ENCODE measurements at regions not wholly inside any gene's neighbourhood (a gene's known extent, or its start where the extent isn't known, plus 50 kb on each side); places are given as distances from the start of the nearest gene placed in this dataset.

DNA sequence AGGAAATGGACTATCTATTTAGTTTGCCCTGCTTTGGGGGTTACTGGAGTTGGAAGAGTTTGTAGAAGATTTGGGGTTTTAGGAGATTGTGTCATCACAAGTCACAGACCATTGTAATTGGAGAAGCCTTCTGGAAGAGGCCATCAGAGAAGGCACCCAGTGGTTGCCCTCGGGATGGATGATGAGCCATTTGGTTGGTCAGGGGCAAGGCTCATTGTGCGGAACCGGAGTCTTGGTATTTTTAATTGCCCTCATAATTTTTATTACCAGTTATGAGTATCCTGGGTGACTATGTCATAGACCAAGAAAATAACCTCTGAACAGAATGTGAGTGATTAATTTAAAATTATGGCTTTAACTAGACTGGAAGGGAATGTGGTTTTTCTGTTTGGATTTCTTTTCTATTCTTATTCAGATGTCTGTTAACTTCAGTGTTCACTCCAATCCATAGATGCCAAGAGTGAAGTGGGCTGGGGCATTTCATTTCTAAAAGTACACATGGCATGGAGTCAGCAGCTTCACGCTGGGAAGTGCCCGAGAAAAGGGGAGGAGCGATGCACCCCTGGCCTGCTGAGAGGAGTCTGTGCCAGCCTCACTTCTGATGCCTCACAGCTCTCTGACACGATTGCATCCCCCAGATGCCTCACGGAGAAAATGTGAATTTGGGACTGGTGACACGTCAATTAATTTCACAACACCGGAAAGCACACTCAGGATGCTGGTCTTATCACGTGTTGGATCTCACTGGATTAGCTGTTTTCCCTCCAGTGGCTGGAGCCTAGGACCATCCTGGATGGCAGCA, 225.6 kb upstream of the IGFBP3 start:
- DNase-seq, result no peak

DNA sequence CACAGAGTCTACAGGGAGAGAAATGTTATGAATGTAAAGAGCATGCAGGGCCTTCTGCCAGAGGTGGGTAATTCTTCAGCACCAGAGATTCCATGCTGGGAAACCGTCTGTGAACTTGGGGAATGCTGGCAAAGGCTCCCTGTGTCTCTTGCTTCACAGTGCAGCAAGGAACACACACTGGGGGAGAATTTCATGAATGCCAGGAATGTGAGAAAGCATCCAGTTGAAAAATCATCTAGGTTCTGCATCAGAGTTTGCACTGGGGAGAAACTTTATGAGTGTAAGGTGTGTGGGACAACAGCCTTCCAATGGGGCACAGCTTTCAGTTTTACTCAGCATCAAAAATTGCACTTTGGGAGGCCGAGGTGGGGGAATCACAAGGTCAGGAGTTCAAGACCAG, 224.3 kb upstream of the IGFBP3 start:
- no peak for DNase-seq

DNA sequence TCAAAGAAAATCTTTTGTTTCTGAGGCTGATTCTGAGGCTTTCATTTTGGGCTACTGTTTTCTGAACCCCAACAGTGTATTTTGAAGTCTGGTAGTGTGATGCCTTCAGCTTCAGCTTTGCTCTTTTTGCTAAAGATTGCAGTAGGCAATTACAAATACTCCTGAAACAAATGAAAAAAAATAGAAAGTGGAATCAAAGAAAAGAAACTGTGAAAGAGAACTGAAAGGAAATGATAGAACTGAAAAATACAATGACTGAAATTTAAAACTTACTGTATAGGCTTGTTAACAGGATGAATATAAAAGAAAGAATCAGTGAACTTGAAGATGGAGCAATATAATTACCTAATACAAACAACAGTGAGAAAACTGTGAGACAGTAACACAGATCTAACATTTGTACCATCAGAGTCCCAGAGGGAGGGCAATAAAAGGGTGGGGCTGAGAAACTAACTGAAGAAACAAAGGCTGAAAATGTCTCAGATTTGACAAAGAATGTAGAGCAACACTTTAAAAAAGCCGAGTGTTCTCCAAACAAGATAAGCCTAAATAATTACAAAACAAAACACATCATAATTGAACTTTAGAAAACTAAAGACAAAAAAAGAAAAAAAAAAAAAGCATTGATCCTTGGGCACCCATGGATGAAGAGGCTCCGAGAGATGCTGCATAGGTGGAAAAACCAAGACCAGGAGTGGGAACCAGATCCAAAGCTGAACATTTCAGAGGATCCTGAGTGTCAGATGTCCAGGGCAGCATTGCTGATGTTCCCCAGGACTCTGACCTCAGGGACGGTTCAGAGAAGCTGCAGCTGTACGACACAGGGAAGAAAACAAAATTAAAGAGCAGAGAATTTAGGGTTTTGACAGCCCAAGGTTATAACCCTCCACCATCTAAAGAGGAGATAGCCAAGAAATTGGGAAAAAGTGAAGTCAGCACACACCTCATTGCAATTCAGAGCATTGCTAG, 223.2 kb upstream of the IGFBP3 start:
- no peak for DNase-seq

DNA sequence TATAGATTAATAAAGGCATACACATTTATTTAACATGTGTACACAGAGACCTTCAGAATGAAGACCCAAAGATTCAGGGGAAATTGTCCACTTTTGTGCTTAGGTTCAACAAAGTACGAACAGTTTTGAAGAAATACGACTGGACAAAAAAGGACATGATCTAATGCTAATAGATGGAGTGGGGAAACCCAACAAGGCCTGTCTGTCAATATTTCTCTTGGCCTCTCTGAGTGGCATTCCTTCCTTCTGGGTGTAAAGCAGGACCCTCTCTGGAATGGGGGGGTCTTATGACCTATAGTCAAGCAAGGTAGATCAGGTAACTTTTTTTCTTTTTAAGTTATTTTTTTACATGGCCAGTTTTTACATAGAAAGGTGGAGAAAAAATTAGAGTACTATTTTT, 222.3 kb upstream of the IGFBP3 start:
- no peak for DNase-seq

DNA sequence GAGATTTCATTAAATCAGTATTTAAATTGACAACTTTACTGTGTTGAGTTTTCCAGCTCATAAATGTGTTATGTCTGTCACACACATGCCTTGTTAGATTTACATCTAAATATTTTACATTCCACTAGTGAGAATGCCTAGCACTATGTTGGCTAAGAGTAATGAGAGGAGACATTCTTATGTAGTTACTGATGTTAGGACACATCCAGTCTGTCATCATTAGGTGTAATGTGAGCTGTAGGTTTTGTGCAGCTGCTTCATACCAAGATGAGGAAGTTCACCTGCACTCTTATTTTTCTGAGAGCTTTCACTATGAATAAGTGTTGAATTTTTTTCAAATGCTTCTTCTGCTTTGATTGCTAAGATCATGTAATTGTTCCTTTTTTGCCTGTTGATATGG, 218.0 kb upstream of the IGFBP3 start:
- no peak for DNase-seq

DNA sequence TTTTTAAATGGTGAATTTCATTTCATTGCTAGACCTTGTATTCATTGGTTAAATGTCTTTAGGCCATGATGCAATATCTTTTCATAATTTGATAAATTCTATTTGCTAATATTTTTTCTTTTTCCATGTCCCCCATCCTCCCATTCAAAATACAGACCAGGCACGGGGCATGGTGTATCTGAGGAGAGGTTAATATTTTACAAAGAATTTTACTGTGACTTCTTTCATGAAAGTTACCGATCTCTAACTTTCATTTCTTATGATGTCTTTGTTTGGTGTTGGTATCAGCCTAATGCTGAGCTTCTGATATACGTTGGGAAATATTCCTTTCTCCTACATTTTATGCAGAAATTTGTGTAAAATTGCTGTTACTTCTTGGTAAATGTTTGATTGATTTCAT, 216.7 kb upstream of the IGFBP3 start:
- DNase-seq, result no peak

DNA sequence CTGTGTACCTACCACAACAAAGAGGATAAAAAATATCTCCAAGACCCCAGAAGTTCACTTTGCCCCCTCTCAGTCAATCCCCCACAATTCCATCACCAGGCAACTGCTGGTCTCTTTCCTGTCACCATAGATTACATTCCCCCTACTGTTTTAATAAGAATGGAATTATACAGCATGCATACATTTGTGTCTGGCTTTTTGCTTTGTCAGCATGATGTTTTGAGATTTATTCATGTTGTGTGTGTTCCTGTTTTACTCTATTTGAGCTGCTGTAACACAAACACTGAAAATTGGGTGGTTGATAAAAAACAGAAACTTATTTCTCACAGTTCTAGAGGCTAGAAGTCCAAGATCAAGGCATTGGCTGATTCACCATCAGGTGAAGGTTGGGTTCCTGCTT, 214.5 kb upstream of the IGFBP3 start:
- no peak for DNase-seq

DNA sequence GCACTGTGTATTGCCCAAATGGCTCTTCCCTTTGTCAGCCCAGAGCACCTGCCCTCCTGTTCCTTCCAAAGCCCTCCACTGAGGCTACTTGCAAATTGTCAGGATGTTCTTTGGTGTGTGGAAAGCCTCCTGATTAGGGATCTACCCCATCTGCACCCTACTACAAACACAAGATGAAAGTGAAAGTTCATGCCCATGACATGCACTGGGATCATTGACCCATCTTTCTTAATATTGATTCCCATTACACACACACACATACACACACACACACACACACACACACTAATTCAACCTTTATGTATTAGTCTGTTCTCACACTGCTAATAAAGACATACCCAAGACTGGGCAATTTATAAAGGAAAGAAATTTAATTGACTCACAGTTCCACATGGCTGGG, 213.7 kb upstream of the IGFBP3 start:
- no peak for DNase-seq

DNA sequence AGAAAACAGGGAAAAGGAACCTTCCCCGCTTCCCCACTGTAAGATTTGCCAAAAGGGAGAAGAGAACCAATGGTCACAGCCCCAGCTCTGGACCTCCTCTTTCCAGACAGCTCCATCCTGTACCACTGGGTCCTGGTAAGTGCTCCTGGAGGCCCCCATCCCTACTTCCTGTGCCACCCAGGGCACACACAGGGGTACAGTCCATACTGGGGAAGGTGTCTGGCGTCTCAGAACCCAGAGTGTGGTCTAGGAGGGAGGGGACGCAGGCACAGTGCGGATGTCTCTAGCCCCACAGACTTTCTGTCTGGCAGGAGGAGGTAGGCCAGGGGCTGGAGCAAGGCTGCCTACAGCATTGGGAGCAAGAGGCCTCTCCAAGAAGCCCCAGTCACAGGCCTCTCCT, 213.3 kb upstream of the IGFBP3 start:
- DNase-seq, result no peak

DNA sequence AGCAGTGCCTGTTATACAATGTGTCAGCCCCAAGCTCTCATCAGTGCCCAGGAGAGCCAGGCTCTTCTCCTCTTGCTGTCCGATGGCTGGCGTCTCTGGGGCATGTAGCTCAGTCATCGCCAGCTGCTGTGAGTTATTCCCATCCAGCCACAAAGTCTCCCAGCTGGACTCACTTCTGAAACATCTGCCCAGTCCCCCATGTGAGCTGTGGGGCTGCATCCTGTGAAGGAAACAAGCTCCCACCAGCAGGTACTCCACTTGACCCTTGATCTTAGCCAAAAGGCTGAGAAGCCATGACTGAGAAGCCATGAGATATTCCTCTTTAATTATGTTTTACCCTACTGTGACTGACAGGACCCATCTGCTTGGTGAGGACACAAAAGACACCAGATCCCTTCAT, 212.7 kb upstream of the IGFBP3 start:
- no peak for DNase-seq

DNA sequence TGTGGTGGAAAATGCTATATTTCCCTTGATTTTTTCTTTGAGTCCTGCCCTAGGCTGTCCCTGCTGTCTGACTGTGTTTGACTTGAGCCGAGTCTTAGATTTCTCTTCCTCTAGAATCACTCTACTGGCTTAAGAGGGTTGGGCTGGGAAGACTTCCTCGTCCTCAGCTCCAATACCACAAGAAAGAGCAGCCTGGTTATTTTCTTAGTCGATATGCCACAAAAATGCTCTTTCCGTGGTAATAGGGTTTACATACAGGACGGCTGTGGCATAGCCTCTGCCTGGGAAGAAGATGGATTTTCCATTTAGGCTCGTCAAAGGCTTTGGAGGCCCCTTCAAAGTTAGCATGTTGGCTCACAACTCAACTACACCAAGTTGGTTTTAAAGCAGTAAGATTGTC, 212.0 kb upstream of the IGFBP3 start:
- DNase-seq, result no peak

DNA sequence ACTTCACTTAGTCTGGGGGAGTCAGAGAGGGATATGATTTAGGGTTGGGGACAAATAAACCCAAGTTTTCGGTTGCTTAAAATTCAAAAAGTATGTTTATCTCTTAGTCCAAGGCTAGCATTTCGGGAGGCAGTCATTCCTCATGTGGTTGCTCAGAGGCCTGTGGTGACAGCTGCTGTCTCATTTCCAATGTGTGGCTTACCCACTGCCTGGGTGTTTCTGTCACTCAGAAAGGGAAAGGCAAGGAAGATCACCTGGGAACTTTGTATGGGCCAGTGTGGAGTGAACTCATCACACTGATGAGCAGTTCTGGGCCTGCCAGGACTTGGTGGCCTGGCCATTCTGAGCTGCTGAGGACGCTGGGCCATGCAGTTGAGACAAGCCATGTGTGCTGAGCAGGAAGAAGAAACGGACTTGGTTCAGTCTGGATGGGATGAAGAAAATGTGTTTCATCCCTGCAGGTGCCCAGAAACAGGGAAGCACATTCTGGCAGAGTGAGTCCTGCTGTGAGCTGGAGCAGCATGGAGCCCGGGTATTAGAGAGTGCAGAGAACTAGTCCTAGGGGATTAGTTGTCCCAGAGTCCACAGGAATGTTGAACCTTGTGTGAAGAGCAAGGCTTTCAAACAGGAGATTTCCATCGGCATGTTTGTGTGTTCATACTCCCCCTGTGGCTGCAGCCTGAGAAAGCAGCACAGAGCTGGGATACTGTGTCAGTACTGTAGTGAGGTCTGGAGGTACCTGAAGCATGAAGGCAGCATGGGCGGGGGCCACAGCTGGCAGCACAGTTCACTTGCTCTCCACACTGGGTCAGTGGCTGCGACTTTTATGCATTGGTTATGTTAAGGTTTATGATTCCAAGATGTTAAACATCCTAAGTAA, 211.1 kb upstream of the IGFBP3 start:
- no peak for DNase-seq

DNA sequence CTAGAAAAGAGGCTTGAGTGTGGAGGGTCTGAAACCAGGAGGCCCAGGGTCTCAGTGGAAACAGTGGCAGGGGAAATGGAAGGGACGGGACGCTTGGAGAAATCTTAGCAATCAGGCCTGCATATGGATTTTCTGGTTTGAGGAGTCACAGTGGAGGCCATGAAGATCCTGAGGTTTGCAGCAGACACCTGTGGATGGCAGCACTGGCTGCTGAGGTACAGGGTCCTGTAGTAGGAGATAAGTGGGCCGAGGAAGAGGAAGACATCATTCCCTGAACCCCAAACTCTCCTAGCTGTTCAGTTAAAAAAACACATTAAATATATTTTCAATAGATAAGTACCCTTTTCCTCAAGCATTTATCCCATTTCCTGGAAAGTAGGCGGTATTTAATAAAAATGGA, 208.8 kb upstream of the IGFBP3 start:
- DNase-seq, result no peak

DNA sequence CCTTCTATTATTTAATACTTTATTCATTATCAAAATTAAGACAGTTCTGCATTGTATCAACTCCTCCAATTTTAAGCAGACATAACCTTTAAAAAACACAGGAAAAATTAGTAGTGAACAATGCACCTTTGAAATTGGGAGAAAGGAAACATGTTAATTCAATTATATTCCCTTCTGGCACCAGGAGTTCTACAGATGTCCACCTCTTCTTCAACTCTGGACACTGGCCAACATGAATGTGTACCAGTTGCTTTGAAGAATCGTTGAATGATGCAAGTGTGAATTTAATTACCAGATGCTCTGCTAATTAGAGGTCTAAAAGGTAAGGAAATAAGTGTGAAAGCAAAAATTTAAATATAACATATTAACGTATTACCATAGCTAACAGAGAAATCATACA, 206.7 kb upstream of the IGFBP3 start:
- DNase-seq, result no peak

DNA sequence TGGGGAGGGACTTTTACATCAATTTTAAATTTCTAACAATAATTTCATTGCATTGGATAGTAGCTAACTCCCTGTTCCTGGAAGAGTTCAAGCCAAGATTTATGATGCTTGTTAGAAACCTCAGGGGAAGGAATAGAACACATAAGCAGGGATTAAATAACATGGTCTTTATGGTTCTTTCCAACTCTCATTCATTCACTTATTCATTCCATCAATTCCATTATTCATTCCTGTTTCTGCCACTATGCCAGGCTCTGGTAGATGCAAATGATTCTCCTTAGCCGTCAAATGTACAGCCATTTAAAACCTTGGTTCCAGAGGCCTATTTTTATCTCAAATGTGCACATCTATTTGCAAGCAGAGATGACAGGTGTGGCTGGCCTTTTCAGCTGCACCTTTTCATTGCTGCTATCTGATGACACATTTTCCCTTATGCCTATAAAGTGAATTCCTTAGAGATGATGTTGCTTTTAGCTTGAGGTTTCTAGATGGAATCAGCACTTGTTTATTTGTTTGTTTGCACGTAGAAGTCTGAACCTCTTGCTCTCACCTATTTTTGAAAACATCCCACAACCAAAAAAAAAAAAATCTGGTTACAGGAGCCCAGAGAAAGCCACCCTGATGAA, 205.7 kb upstream of the IGFBP3 start:
- DNase-seq, result no peak

DNA sequence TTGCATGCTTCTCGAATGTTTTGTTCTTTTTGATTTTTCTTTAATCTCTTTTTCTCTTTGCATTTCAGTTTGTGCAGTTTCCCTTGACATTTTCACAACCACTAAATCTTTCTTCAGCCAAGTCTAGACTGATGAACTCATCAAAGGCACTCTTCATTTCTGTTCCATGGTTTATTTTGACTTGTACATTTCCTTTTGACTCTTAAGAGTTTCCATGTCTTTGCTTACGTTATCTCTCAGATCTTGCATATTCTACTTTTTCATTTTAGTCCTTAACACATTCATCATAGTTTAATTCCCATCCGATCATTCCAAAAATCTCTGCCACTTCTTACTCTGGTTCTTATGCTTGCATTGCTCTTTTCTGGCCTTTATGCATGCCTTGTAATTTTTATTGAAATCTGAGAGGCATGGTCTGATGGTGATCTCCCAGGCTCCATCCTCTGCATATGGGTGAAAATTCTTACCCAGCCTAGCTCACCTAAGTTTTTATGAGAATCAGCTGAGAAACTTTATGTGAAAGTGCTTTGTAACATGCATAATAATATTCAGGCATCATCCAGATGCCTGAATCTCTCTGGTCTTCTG, 202.8 kb upstream of the IGFBP3 start:
- DNase-seq, result no peak

DNA sequence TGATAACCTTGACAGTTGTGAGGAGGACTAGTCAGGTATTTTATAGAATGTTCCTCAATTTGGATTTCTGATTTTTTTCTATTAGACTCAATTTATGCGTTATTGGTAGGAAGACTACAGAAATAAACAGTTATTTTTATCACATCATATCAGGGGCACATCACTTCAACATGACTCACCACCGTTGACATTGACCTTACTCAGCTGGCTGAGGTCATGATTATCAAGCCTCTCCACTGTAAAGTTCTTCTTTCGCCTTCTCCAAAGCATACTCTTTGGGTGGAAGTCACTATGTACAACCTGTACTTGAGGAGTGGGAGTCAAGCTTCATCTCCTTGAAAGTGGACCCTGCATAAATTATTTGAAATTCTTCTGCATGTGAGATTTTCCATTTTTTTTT, 194.3 kb upstream of the IGFBP3 start:
- no peak for DNase-seq

DNA sequence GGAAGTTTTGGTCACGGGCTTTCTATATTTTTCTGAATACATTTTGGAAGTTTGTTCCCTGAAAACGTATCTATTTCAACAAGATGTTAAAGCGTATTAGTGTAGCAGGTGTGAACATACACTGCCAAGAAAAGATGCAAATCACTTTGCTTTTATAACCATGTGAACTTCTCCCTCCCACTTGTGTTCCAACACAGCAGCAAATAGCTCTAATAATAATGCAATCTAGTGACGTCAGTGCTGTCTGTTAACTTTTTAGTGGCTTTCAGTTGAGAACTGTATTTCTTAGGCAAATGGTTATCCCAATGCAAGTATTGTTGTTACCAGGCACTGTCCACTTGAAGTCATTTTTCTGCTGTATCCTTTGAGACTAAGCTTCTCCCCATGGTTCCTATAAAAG, 188.4 kb upstream of the IGFBP3 start:
- no peak for DNase-seq

DNA sequence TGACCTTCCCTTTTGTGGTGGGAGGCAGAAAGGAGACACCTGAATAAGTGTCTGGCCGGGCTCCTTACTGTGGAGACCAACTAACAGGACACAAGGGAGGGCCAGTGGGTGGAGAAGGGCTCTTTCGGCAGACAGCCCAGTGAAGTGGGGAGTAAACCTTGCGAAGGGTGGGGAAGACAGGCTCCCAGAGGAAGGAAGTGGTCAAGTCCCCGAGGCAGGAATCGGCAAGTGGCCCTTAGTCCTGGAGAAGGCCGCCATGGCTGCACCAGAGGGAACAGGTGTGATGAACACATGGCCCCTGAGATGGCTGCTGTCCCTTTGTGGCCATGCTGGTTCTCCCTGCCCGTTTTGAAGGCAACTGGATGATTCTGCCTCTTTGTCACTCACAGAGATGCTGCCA, 187.2 kb upstream of the IGFBP3 start:
- DNase-seq, result no peak

DNA sequence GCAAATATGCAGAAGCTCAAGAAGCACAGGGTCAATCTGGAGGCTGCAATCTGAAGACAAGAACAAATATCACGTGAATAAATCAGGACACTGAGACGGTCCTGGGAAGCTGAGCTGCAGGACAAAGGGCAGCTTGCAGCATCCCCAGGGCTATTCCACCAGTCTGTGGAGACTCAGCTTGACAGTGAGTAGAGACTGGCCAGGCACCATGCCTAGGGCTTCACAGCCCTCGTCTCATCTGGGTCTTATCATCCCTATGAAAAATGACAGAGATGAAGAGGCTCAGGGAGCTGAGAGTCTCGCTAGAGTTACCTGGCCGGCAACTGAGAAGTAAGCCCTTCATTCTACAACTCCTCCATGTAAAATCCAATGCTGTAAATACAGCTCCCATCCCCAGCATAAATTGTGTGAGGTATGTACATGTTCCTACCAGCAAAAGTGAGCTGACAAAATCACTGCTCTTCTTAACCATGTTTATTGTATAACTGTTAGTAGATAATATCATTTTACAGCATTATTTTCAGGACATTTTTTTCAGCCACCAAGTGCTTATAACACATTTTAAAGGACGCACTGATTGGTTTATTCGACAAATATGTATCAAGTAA, 186.6 kb upstream of the IGFBP3 start:
- DNase-seq, result no peak

DNA sequence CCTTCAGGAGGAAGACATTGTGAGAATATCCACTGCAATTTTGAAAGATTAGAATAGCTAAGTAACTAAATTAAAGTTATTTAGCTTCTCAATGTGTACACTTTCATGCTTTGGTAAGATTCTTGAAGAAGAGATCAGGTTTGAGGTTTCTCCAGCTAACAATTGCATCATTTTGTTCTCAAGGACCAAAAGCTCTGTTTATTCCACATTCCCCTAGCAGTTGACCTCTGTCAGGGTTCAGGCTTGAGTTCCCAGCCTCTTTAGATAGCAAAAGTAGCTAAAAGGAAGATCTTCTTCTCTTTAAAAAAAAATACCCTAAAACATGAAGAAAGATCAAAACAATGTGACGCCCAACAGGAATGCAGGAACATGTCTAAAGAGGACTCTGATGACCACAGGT, 179.4 kb upstream of the IGFBP3 start:
- no peak for DNase-seq

DNA sequence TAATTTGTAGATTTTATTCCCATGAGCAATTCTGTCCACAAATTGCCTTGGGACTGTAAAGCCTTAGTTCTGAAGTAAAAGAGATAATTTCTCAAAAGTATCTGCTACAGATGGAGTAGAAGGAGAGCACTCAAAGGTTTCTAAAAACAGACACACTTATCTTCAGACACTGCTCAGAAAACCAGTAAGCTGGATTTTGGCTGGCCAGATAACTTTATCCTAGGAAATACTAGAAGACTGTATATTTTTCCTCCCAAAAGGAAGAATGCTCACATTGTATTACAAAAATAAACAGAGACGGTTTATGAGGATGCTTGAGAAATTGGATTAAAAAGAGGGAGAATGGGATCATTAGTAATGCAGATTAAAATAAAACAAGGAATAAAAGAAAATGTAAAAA, 178.0 kb upstream of the IGFBP3 start:
- no peak for DNase-seq
